ENCODE measurements at regions not wholly inside any gene's neighbourhood (a gene's known extent, or its start where the extent isn't known, plus 50 kb on each side); places are given as distances from the start of the nearest gene placed in this dataset.

GRCh38 chr3:29004885-29005599 is 275.8 kb upstream of the RBMS3 start:
- Histone ChIP-seq H3K9me3 (ENCODE audit: insufficient read depth in 2 of 2, low read depth in 1 of 2, low read length in 1 of 2) (no peaks in the 10 kb centered on the region), H3K4me2 (ENCODE audit: insufficient read depth in 1 of 2, low read depth in 2 of 2, low read length in 2 of 2) (no peak overlapping the region), H3K9ac (replicated peaks in 1 of 4; ENCODE audit: extremely low read depth in 1 of 4, low read depth in 3 of 4, low read length in 3 of 4) (no peak overlapping the region), H3K14ac (ENCODE audit: insufficient read length) (no peak overlapping the region), H3K18ac (ENCODE audit: extremely low read depth, low read length) (no peak overlapping the region), H4K91ac (replicated peaks; ENCODE audit: insufficient read length, low read length) (no peak overlapping the region), H2BK20ac (ENCODE audit: low read length) (no peak overlapping the region), H3K36me3 (ENCODE audit: control insufficient read depth in 2 of 4, insufficient read depth in 4 of 4, low read length in 3 of 4) (no peaks in the 10 kb centered on the region), H2AFZ (ENCODE audit: low read length) (no peak overlapping the region), H3K4me3 (ENCODE audit: extremely low read depth in 1 of 4, insufficient read depth in 2 of 4, low read depth in 3 of 4, low read length in 4 of 4) (no peak overlapping the region), H4K20me1 (replicated peaks in 1 of 2; ENCODE audit: control insufficient read depth in 1 of 2, insufficient read depth in 2 of 2, low read length in 2 of 2) (peaks cover 0 to 2% of the 10 kb centered on the region in 2 experiments), H3K27me3 (replicated peaks in 1 of 4; ENCODE audit: control insufficient read depth in 3 of 4, extremely low read depth in 1 of 4, insufficient read depth in 3 of 4, low read length in 3 of 4) (no peaks in the 10 kb centered on the region), H3K79me1 (ENCODE audit: low read depth, low read length) (no peaks in the 10 kb centered on the region), H2BK15ac (ENCODE audit: low read length) (no peak overlapping the region), H3K23ac (ENCODE audit: insufficient read length) (no peak overlapping the region), H2AK5ac (ENCODE audit: low read depth, low read length) (no peak overlapping the region), H2BK5ac (ENCODE audit: low read depth, low read length) (no peak overlapping the region), H3K79me2 (ENCODE audit: control insufficient read depth in 1 of 2, insufficient read depth in 2 of 2, low read length in 2 of 2) (no peaks in the 10 kb centered on the region), H2BK12ac (ENCODE audit: low read depth, low read length) (no peak overlapping the region), H3K56ac (replicated peaks; ENCODE audit: insufficient read length, low read depth, low read length) (no peak overlapping the region), H3K4ac (replicated peaks; ENCODE audit: insufficient read length, low read depth, low read length) (no peak overlapping the region), H4K5ac (ENCODE audit: insufficient read length, low read depth, low read length) (no peak overlapping the region), H3K4me1 (replicated peaks in 1 of 4; ENCODE audit: control insufficient read depth in 3 of 4, insufficient read depth in 4 of 4, low read length in 3 of 4) (no peaks in the 10 kb centered on the region), H3K23me2 (ENCODE audit: low read depth, low read length) (no peaks in the 10 kb centered on the region), H4K8ac (ENCODE audit: extremely low read depth, insufficient read depth, low read length) (no peak overlapping the region), H3K27ac (ENCODE audit: low read depth, low read length) (no peak overlapping the region), H2BK120ac (replicated peaks; ENCODE audit: low read depth, low read length) (no peak overlapping the region)
- FAIRE-seq (no peak), DNase-seq (ENCODE audit: low read depth in 1 of 2, low spot score in 2 of 2) (no peak)
- ChIA-PET CTCF (ENCODE audit: partially characterized antibody) (interaction anchor here (0.7 kb wide), 1 partner anchor 1501 kb away, joined by 3 read pairs; no protein-coding TSS in a partner anchor), POLR2A (ENCODE audit: partially characterized antibody) (no interaction called here)
- WGBS, 2 experiments (ENCODE audit: extremely low coverage in 1 of 2, insufficient coverage in 1 of 2, insufficient read length in 1 of 2, insufficient replicate concordance in 2 of 2, low coverage in 1 of 2, low lambda C conversion rate in 2 of 2, missing lambda C conversion rate in 1 of 2) = 88% methylated on average over 4 of the region's 4 CpGs; no CpG with 5 or more reads in 1 of the 2 experiments
- TF ChIP-seq CHD1 (IDR thresholded peaks at IDR 0.05; ENCODE audit: low read depth, low read length) (no peak), POLR2A (IDR thresholded peaks at IDR 0.05; ENCODE audit: control extremely low read depth in 1 of 2, low read depth in 2 of 2, low read length in 2 of 2) (no peak), KDM5A (IDR thresholded peaks at IDR 0.05; ENCODE audit: low read length) (no peak), ASH2L (IDR thresholded peaks at IDR 0.05; ENCODE audit: low read length) (no peak), CTCF (IDR thresholded peaks at IDR 0.05; ENCODE audit: control extremely low read depth in 1 of 3, insufficient read depth in 1 of 3, low read depth in 1 of 3, low read length in 3 of 3) (no peak), HDAC2 (IDR thresholded peaks at IDR 0.05; ENCODE audit: borderline replicate concordance in 1 of 2, low read depth in 2 of 2, low read length in 2 of 2) (no peak), TCF12 (IDR thresholded peaks at IDR 0.05; ENCODE audit: low read depth, low read length) (no peak), SP4 (IDR thresholded peaks at IDR 0.05; ENCODE audit: low read length) (no peak), BCL11A (IDR thresholded peaks at IDR 0.05; ENCODE audit: low read depth in 2 of 2, low read length in 2 of 2) (no peak), BRCA1 (IDR thresholded peaks at IDR 0.05; ENCODE audit: low read depth, low read length) (no peak), SUZ12 (IDR thresholded peaks at IDR 0.05; ENCODE audit: low read length) (no peak)

All from H1 (cell line).